Colonic mucosa (tissue), 4 donors: ENCODE measurements at regions not wholly inside any gene's neighbourhood (a gene's known extent, or its start where the extent isn't known, plus 50 kb on each side); places are given as distances from the start of the nearest gene placed in this dataset.

Experiments
- DNase-seq: peaks from one replicate; pipeline ENCODE4 v3.0.0-alpha.2; 2020
- H3K27ac ChIP-seq: fragments of 200-600 bp; one replicate; pipeline ENCODE4 v1.8.0; 2021
- H3K27me3 ChIP-seq: fragments of 200-600 bp; one replicate; pipeline ENCODE4 v1.8.0; 2021
- H3K36me3 ChIP-seq: fragments of 200-600 bp; one replicate; pipeline ENCODE4 v1.8.0; 2021
- H3K4me1 ChIP-seq: fragments of 200-600 bp; one replicate; pipeline ENCODE4 v1.8.0; 2021; ENCODE audit warnings: mild to moderate bottlenecking
- H3K4me3 ChIP-seq: fragments of 200-600 bp; one replicate; pipeline ENCODE4 v1.8.0; 2021
- H3K9ac ChIP-seq, 2 donors: one replicate each; pipeline ENCODE4 v1.7.0; 2013; ENCODE audit warnings: control low read depth in 2 of 2, low read depth in 2 of 2, low read length in 2 of 2
- H3K9me3 ChIP-seq: fragments of 200-600 bp; one replicate; pipeline ENCODE4 v1.8.0; 2021
- CTCF ChIP-seq: fragments of 200-600 bp; IDR thresholded peaks from one replicate; pipeline ENCODE4 v1.8.0; 2022; ENCODE audit warnings: antibody characterized with exemption, mild to moderate bottlenecking
- intact Hi-C: fragments of 100-400 bp; cut with DNase I; formaldehyde crosslinking; loops from one replicate; pipeline ENCODE4 v1.14.1; 2022
- donor health status: healthy.
- donor health status: DM: no; HTN: no; CAD: no.
- donor health status: DM: no; HTN: no; CAD: no.

- no peak for DNase-seq
- Histone ChIP-seq H3K27me3 (no peaks in the 10 kb centered on the region), H3K36me3 (no peaks in the 10 kb centered on the region), H3K4me1 (no peaks in the 10 kb centered on the region), H3K27ac (no peak overlapping the region), H3K9ac (no peak overlapping the region), H3K9me3 (no peaks in the 10 kb centered on the region), H3K4me3 (no peak overlapping the region)
- intact Hi-C loops, result no loop called here
- no peak for TF ChIP-seq CTCF
Observed at GRCh38 chr1:181192316-181192715, 103.8 kb downstream of the IER5 start.

- H3K36me3 ChIP-seq, result no peaks in the 10 kb centered on the region
- H3K27me3 ChIP-seq, result no peaks in the 10 kb centered on the region
- no peak overlapping the region for H3K4me3 ChIP-seq
- DNase-seq, result no peak
- H3K9ac ChIP-seq, result no peak overlapping the region
- H3K27ac ChIP-seq, result no peak overlapping the region
- intact Hi-C loops, result no loop called here
- no peaks in the 10 kb centered on the region for H3K4me1 ChIP-seq
- H3K9me3 ChIP-seq, result no peaks in the 10 kb centered on the region
- no peak for TF ChIP-seq CTCF
Observed at GRCh38 chr1:181202986-181203555, 114.6 kb downstream of the IER5 start.

GRCh38 chr1:181204530-181204929 lies 116.0 kb downstream of the IER5 start:
- no peaks in the 10 kb centered on the region for H3K36me3 ChIP-seq
- H3K4me1 ChIP-seq, result no peaks in the 10 kb centered on the region
- H3K27me3 ChIP-seq, result no peaks in the 10 kb centered on the region
- H3K9ac ChIP-seq, result no peak overlapping the region
- H3K9me3 ChIP-seq, result no peaks in the 10 kb centered on the region
- intact Hi-C loops, result no loop called here
- no peak for DNase-seq
- no peak overlapping the region for H3K4me3 ChIP-seq
- no peak overlapping the region for H3K27ac ChIP-seq
- no peak for TF ChIP-seq CTCF

GRCh38 chr1:181205901-181206300 lies 117.4 kb downstream of the IER5 start:
- intact Hi-C loops, result loop anchor here (5.0 kb wide), 1 partner anchor 216 kb away; no protein-coding TSS in a partner anchor
- no peaks in the 10 kb centered on the region for H3K4me1 ChIP-seq
- H3K27ac ChIP-seq, result no peak overlapping the region
- TF ChIP-seq CTCF, result no peak
- no peaks in the 10 kb centered on the region for H3K36me3 ChIP-seq
- H3K27me3 ChIP-seq, result no peaks in the 10 kb centered on the region
- H3K9me3 ChIP-seq, result no peaks in the 10 kb centered on the region
- H3K4me3 ChIP-seq, result no peak overlapping the region
- DNase-seq, result no peak
- no peak overlapping the region for H3K9ac ChIP-seq

- DNase-seq, result no peak
- Histone ChIP-seq H3K9ac (no peak overlapping the region), H3K27ac (no peak overlapping the region), H3K4me1 (no peaks in the 10 kb centered on the region), H3K9me3 (no peaks in the 10 kb centered on the region), H3K27me3 (no peaks in the 10 kb centered on the region), H3K4me3 (no peak overlapping the region), H3K36me3 (no peaks in the 10 kb centered on the region)
- no peak for TF ChIP-seq CTCF
- intact Hi-C loops, result loop anchor here (5.0 kb wide), 1 partner anchor 216 kb away; no protein-coding TSS in a partner anchor
Observed at GRCh38 chr1:181206513-181206912, 118.0 kb downstream of the IER5 start.
